Peyer's patch (tissue), 4 donors: ENCODE measurements at regions not wholly inside any gene's neighbourhood (a gene's known extent, or its start where the extent isn't known, plus 50 kb on each side); places are given as distances from the start of the nearest gene placed in this dataset.

Experiments used
- DNase-seq, 3 donors: peaks; one replicate each; pipeline ENCODE4 v3.0.0-alpha.2; 2017 to 2019
- H3K27ac ChIP-seq, 4 donors: fragments of 200-600 bp; sonication (generic); one replicate each; pipeline ENCODE4 v1.5.1; 2016 to 2019
- H3K27me3 ChIP-seq, 2 donors: fragments of 200-600 bp; sonication (generic); one replicate each; pipeline ENCODE4 v1.5.1; 2019
- H3K36me3 ChIP-seq, 3 donors: fragments of 200-600 bp; sonication (generic); one replicate each; pipeline ENCODE4 v1.5.1; 2016 to 2019
- H3K4me1 ChIP-seq, 4 donors: fragments of 200-600 bp; sonication (generic); one replicate each; pipeline ENCODE4 v1.5.1; 2016 to 2019
- H3K4me3 ChIP-seq, 4 donors: fragments of 200-600 bp; sonication (generic); 1 replicate in 3 of 4; 2 replicates in 1 of 4; pipeline ENCODE4 v1.5.1; 2016 to 2019; ENCODE audit warnings: mild to moderate bottlenecking in 1 of 4
- H3K9me3 ChIP-seq, 4 donors: fragments of 200-600 bp; sonication (generic); one replicate each; pipeline ENCODE4 v1.5.1; 2016 to 2019; ENCODE audit warnings: mild to moderate bottlenecking in 1 of 4
- CTCF ChIP-seq, 6 experiments: fragments of 450-650 bp in 4 of 6; fragments of 200-600 bp in 2 of 6; sonication (generic) in 1 of 6; IDR thresholded peaks; one replicate each; pipeline ENCODE4 v1.5.1; 2017 to 2019; ENCODE audit warnings: antibody characterized with exemption in 6 of 6, mild to moderate bottlenecking in 3 of 6, moderate library complexity in 1 of 6
- POLR2A ChIP-seq, 2 donors: fragments of 450-650 bp; IDR thresholded peaks; one replicate each; pipeline ENCODE4 v1.5.1; 2017; ENCODE audit warnings: antibody characterized with exemption in 2 of 2, mild to moderate bottlenecking in 2 of 2, moderate library complexity in 2 of 2

- Histone ChIP-seq H3K9me3 (no peaks in the 10 kb centered on the region), H3K4me3 (no peak overlapping the region), H3K36me3 (no peaks in the 10 kb centered on the region), H3K4me1 (no peaks in the 10 kb centered on the region), H3K27me3 (no peaks in the 10 kb centered on the region), H3K27ac (no peak overlapping the region)
- TF ChIP-seq POLR2A (IDR thresholded peaks at IDR 0.05) (no peak), CTCF (IDR thresholded peaks at IDR 0.05) (no peak)
- DNase-seq, result no peak
These were observed 129.5 kb downstream of the ZIC3 start for GRCh38 chrX:137695417-137695816.

GRCh38 chrX:137707348-137707747 is 141.4 kb downstream of the ZIC3 start:
- Histone ChIP-seq H3K36me3 (no peaks in the 10 kb centered on the region), H3K4me1 (no peaks in the 10 kb centered on the region), H3K9me3 (no peaks in the 10 kb centered on the region), H3K4me3 (no peak overlapping the region), H3K27me3 (no peaks in the 10 kb centered on the region), H3K27ac (no peak overlapping the region)
- TF ChIP-seq CTCF (IDR thresholded peaks at IDR 0.05) (no peak), POLR2A (IDR thresholded peaks at IDR 0.05) (no peak)
- DNase-seq, result no peak

GRCh38 chrX:137742846-137743245 is 176.9 kb downstream of the ZIC3 start:
- no peaks in the 10 kb centered on the region for H3K4me1 ChIP-seq
- no peak overlapping the region for H3K27ac ChIP-seq
- no peak for TF ChIP-seq POLR2A (IDR thresholded peaks at IDR 0.05)
- no peaks in the 10 kb centered on the region for H3K9me3 ChIP-seq
- no peaks in the 10 kb centered on the region for H3K36me3 ChIP-seq
- no peak overlapping the region for H3K4me3 ChIP-seq
- no peaks in the 10 kb centered on the region for H3K27me3 ChIP-seq
- DNase-seq, result no peak

GRCh38 chrX:137743414-137743813 is 177.5 kb downstream of the ZIC3 start:
- TF ChIP-seq CTCF (IDR thresholded peaks at IDR 0.05) (no peak), POLR2A (IDR thresholded peaks at IDR 0.05) (no peak)
- no peak for DNase-seq
- Histone ChIP-seq H3K27ac (no peak overlapping the region), H3K9me3 (no peaks in the 10 kb centered on the region), H3K27me3 (no peaks in the 10 kb centered on the region), H3K36me3 (no peaks in the 10 kb centered on the region), H3K4me1 (no peaks in the 10 kb centered on the region), H3K4me3 (no peak overlapping the region)

- no peak for DNase-seq
- H3K4me3 ChIP-seq, result no peak overlapping the region
- H3K36me3 ChIP-seq, result no peaks in the 10 kb centered on the region
- TF ChIP-seq POLR2A (IDR thresholded peaks at IDR 0.05) (no peak), CTCF (IDR thresholded peaks at IDR 0.05) (no peak)
- H3K27me3 ChIP-seq, result no peaks in the 10 kb centered on the region
- no peaks in the 10 kb centered on the region for H3K9me3 ChIP-seq
- H3K4me1 ChIP-seq, result no peaks in the 10 kb centered on the region
- no peak overlapping the region for H3K27ac ChIP-seq
These were observed 180.4 kb downstream of the ZIC3 start for GRCh38 chrX:137746289-137746688.

- no peaks in the 10 kb centered on the region for H3K9me3 ChIP-seq
- H3K36me3 ChIP-seq, result no peaks in the 10 kb centered on the region
- no peaks in the 10 kb centered on the region for H3K27me3 ChIP-seq
- no peak overlapping the region for H3K27ac ChIP-seq
- no peak for DNase-seq
- H3K4me3 ChIP-seq, result no peak overlapping the region
- TF ChIP-seq POLR2A (IDR thresholded peaks at IDR 0.05) (no peak), CTCF (IDR thresholded peaks at IDR 0.05) (no peak)
- no peaks in the 10 kb centered on the region for H3K4me1 ChIP-seq
These were observed 181.5 kb downstream of the ZIC3 start for GRCh38 chrX:137747244-137748043.
